Motor neuron (in vitro differentiated cells): ENCODE measurements at regions not wholly inside any gene's neighbourhood (a gene's known extent, or its start where the extent isn't known, plus 50 kb on each side); places are given as distances from the start of the nearest gene placed in this dataset.

Source experiments
- ATAC-seq, 8 experiments: fragments of 200-7000 bp; cut with Tn5 transposase; replicated peaks in 6 of 8; 2 replicates each; pipeline ENCODE4 v1.8.0; 2021; ENCODE audit warnings: mild to moderate bottlenecking in 8 of 8, moderate library complexity in 8 of 8
- H3K27ac ChIP-seq, 2 donors: fragments of 250-450 bp; sonication (Bioruptor Pico); 2 replicates each; pipeline ENCODE4 v1.9.0; 2021; ENCODE audit warnings: antibody characterized with exemption in 2 of 2, mild to moderate bottlenecking in 2 of 2, moderate library complexity in 1 of 2
- H3K4me1 ChIP-seq, 2 donors: fragments of 250-450 bp; sonication (Bioruptor Pico); replicated peaks in 1 of 2; 2 replicates each; pipeline ENCODE4 v1.6.1; 2021; ENCODE audit warnings: antibody characterized with exemption in 2 of 2, mild to moderate bottlenecking in 2 of 2, moderate library complexity in 1 of 2
- H3K4me3 ChIP-seq, 5 donors: fragments of 250-450 bp; sonication (Bioruptor Pico); 2 replicates each; pipeline ENCODE4 v1.9.0; 2021; ENCODE audit warnings: antibody characterized with exemption in 5 of 5, mild to moderate bottlenecking in 5 of 5, moderate library complexity in 4 of 5
- WGBS, 10 experiments: fragments of 450-650 bp; shearing (Covaris generic); methylation state at CpG; one replicate each; pipeline ENCODE4 v1.0.0; 2022; 5-methylcytosine and 5-hydroxymethylcytosine counted together
- in situ Hi-C, 9 experiments: fragments of 400-800 bp; cut with MboI; loops; one replicate each; pipeline ENCODE4 v1.15.0; 2021; ENCODE audit warnings: low sequenced_read_pairs in 9 of 9, low pct_unique_long_range_greater_than_20kb in 2 of 9; ENCODE audit not compliant: unreplicated experiment in 9 of 9

DNA sequence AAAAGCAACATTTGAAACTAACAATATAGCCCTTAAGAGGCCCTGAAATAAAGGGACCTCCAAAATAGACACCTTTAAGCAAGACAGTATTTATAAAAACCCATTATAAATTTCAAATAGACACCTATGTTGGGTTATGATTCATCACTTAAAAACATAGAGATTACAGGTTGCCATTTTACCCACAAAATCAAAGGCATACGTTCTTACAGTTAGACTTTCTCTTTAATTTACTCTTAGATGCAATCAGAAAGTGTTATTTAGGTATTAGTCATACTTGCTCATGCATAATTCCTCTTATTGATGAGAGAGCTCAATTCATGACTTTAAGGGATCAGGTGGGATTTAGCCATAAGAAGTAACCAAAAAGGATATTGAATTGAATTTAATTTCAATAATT, 51.5 kb upstream of the TMEM200A start:
- WGBS, 10 experiments: 50 to 100% (median 71%) methylated on average over 1 of the region's 1 CpG; no CpG with 5 or more reads in 2 of the 10 experiments
- H3K27ac ChIP-seq: no peak overlapping the region
- in situ Hi-C loops: loop anchor here in 2 of 9 experiments (25.0 kb wide), 1 partner anchor 523 kb away; the partner anchor contains the start of gene SMLR1 (in 2 of the 2)
- no peaks in the 10 kb centered on the region for H3K4me1 ChIP-seq
- no peak for ATAC-seq
- no peak overlapping the region for H3K4me3 ChIP-seq

DNA sequence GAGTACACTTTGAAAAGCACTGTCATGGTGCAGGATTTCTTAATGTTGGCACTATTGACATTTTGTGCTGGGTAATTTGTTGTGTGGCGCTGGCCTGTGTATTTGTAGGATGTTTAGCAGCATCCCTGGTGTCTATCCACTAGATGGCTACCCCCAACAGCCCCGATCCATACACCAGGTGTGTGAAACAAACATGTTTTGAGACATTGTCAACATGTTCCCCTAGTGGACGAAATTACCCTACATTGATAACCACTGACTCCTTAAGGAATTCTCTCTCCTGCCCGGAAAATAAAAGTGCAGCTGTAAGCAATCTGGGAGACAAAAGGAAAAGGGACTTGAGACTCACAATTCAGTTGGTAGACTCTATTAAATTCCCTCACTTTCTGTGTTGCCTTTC, 52.6 kb upstream of the TMEM200A start:
- H3K27ac ChIP-seq: no peak overlapping the region
- no peaks in the 10 kb centered on the region for H3K4me1 ChIP-seq
- H3K4me3 ChIP-seq: no peak overlapping the region
- ATAC-seq: no peak
- in situ Hi-C loops: loop anchor here in 2 of 9 experiments (25.0 kb wide), 1 partner anchor 524 kb away; the partner anchor contains the start of gene SMLR1 (in 2 of the 2)
- 72 to 100% (median 95%) methylated on average over 1 to 4 of the region's 4 CpGs; no CpG with 5 or more reads in 1 of the 10 experiments for WGBS, 10 experiments

DNA sequence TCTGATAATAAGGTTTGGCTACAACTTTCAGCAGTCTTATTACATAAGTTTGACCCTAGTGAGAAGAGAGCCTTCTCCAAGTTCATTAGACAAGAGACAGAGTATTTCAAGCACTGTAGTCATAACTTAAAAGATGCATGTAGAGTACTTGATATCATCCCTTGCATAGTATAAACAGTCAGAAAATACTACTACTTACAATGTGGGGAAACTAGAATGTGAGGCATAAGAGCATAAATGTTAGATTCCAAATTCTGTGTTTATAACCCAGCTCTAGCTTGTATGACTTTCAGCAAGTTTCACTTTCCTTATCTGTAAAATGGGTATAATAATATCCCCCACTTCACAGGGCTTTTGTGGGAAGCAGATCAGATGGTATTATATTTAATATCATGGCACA, 56.8 kb upstream of the TMEM200A start:
- ATAC-seq: no peak
- H3K27ac ChIP-seq: no peak overlapping the region
- no peak overlapping the region for H3K4me3 ChIP-seq
- no peaks in the 10 kb centered on the region for H3K4me1 ChIP-seq
- in situ Hi-C loops: loop anchor here in 2 of 9 experiments (25.0 kb wide), 1 partner anchor 528 kb away; the partner anchor contains the start of gene SMLR1 (in 2 of the 2)

DNA sequence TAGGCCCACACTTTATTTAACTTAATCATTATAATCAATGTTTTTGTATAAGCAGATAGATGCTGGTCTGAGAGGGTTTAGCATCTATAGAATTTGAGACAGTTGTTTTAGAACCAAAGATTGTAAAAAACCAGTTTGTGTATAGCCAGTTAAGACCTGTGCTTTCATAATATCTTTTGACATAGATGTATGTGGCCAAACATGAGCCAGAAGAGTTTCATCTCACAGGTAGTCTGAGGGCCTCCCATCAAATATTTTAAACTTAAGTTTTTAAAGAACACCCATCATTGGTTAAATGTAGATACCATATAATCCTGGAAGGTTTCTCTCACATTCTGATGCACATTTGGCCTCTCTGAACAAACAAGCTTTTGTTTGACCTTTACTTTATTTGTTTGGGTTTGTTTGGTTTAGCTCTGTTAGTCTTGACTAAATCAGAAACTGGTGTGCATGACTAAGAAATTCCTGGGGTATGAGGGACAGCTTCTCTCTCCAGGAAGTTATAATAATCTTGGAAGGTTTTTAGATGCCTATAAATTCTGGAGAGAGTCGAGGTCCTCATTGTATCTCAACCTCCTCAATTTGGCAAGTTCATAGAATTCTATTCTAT, 58.0 kb upstream of the TMEM200A start:
- H3K4me3 ChIP-seq: no peak overlapping the region
- in situ Hi-C loops: loop anchor here in 2 of 9 experiments (25.0 kb wide), 1 partner anchor 529 kb away; the partner anchor contains the start of gene SMLR1 (in 2 of the 2)
- H3K27ac ChIP-seq: no peak overlapping the region
- no peaks in the 10 kb centered on the region for H3K4me1 ChIP-seq
- peak in 1 of 8 experiments; percentile 66 for ATAC-seq
- WGBS, 10 experiments: 0 to 70% (median 24%) methylated on average over 1 of the region's 1 CpG; no CpG with 5 or more reads in 4 of the 10 experiments

DNA sequence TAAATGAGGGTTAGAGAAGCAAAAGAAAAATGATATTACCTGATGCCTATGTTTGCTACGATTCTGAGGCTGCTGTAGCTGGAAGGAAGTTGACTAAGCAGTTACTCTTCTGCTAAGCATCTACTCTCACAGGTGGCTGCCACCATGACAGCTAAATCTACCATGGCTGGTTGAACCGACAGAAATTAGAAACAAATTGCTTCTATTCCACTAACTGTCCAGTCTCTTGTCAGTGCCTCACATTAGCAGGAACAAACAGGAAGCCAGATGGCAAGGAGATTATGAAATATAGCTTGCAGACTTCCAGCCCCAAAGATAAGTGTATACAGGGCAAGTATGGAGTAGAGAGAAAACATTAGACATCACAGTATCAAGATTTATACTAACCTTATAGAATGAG, 59.4 kb upstream of the TMEM200A start:
- ATAC-seq: no peak
- in situ Hi-C loops: loop anchor here in 2 of 9 experiments (25.0 kb wide), 1 partner anchor 531 kb away; the partner anchor contains the start of gene SMLR1 (in 2 of the 2)
- 0 to 95% (median 67%) methylated on average over 1 to 2 of the region's 2 CpGs; no CpG with 5 or more reads in 1 of the 10 experiments for WGBS, 10 experiments
- no peak overlapping the region for H3K27ac ChIP-seq
- no peaks in the 10 kb centered on the region for H3K4me1 ChIP-seq
- H3K4me3 ChIP-seq: no peak overlapping the region

DNA sequence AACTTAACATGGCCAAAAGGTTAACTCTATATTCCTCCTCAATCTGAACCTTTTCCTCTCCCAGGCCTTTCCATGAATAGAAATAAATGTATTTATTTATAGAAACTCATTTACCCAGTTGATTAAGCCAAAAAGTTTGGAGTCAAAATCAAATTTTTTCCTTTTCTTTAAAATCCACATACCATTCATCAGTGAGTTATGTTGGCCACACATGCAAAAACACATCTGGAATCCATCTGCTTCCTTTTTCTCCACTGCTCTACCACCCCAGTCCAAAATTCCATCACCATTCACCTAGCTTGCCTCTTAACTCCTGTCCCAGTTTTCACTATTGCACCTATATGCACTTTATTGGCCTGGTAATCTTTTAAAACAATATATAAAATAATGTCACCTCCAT, 62.4 kb upstream of the TMEM200A start:
- in situ Hi-C loops: loop anchor here in 2 of 9 experiments (25.0 kb wide), 1 partner anchor 534 kb away; the partner anchor contains the start of gene SMLR1 (in 2 of the 2)
- Histone ChIP-seq H3K4me1 (no peaks in the 10 kb centered on the region), H3K4me3 (no peak overlapping the region), H3K27ac (no peak overlapping the region)
- ATAC-seq: peak in 1 of 8 experiments; percentile 44

DNA sequence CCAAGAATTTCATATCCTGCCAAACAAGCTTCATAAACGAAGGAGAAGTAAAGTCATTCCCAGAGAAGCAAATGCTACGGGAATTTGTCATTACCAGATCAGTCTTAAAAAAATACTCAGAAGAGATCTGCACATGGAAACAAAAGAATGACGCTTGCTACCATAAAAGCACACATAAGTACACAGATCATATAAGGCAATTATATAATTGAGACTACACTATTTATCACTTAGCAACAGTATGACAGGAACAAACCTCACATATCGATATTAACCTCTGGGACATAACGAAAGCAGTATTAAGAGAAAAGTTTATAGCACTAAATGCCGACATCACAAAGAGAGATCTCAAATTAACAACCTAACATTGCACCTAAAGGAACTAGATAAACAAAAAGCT, 67.6 kb upstream of the TMEM200A start:
- Histone ChIP-seq H3K4me1 (no peaks in the 10 kb centered on the region), H3K4me3 (no peak overlapping the region), H3K27ac (no peak overlapping the region)
- in situ Hi-C loops: loop anchor here in 1 of 9 experiments (25.0 kb wide), 1 partner anchor 236 kb away; no protein-coding TSS in a partner anchor
- 69 to 97% (median 86%) methylated on average over 3 to 6 of the region's 6 CpGs for WGBS, 10 experiments
- ATAC-seq: no peak

DNA sequence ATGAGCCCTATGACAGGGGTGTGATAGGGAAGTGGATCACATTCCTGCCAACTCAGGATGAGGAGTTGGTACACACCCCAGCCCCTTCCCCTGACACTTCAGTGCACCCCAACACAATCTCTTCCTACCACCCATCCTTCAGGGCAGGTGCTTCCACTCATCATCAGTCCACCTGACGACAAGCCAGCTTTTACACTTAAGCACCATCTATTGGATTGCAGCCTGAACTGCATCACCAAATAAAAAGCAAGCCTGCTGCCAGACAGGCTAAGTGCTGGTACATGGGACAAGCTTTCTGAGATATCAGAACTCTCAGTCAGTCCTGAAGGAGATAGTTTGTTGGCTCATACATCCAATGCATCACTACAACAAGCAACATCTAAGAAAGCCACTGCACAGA, 69.0 kb upstream of the TMEM200A start:
- ATAC-seq: no peak
- Histone ChIP-seq H3K4me1 (no peaks in the 10 kb centered on the region), H3K27ac (no peak overlapping the region), H3K4me3 (no peak overlapping the region)
- in situ Hi-C loops: loop anchor here in 1 of 9 experiments (25.0 kb wide), 1 partner anchor 235 kb away; no protein-coding TSS in a partner anchor
- WGBS, 10 experiments: 50 to 60% methylated on average over 1 of the region's 1 CpG; no CpG with 5 or more reads in 8 of the 10 experiments

DNA sequence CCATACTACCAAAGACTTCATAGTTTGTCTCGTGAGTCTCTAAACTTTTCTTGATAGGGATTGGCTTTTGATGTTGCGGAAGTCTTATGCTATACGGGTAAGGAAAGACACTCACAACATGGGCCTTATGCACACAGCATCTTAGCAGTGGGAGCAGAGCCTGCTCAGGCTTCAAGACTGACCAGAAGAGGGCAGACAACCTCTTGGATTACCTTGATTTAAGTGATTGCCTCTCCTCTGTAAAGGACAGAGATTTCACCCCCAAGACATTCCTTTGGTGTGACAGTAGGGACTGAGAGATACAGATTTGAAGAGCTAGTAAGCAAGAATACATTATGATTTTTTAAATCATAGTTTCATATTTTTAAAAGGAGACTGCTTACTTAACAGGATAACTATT, 71.0 kb upstream of the SAMD3 start:
- no peaks in the 10 kb centered on the region for H3K4me1 ChIP-seq
- whole genome bisulfite sequencing, 10 experiments: 0 to 70% (median 46%) methylated on average over 1 to 3 of the region's 3 CpGs; no CpG with 5 or more reads in 4 of the 10 experiments
- H3K27ac ChIP-seq: no peak overlapping the region
- peak in 7 of 8 experiments; percentile 42 to 94 (median 85) for ATAC-seq
- no peak overlapping the region for H3K4me3 ChIP-seq
- in situ Hi-C loops: loop anchor here in 1 of 9 experiments (25.0 kb wide), 1 partner anchor 231 kb away; no protein-coding TSS in a partner anchor

DNA sequence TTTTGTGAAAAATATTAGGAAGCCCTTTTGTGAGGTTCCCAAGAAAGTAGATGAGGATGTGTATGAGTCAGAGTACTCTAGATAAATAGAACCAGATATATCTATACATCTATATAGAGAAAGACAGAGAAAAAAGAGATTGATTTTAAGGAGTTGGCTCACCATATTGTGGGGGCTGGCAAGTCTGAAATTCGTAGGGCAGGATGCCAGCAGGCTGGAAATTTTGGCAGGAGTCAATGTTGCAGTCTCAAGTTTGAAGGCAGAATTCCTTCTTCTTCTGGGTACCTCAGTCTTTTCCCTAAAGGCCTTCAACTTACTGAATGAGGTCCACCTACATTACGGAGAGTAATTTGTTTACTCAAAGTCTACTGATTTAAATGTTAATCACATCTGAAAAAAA, 65.3 kb upstream of the SAMD3 start:
- in situ Hi-C loops: loop anchor here in 1 of 9 experiments (25.0 kb wide), 1 partner anchor 226 kb away; no protein-coding TSS in a partner anchor
- Histone ChIP-seq H3K4me1 (no peaks in the 10 kb centered on the region), H3K27ac (no peak overlapping the region), H3K4me3 (no peak overlapping the region)
- ATAC-seq: no peak
- WGBS, 10 experiments: 0 to 92% (median 44%) methylated on average over 1 to 2 of the region's 2 CpGs

DNA sequence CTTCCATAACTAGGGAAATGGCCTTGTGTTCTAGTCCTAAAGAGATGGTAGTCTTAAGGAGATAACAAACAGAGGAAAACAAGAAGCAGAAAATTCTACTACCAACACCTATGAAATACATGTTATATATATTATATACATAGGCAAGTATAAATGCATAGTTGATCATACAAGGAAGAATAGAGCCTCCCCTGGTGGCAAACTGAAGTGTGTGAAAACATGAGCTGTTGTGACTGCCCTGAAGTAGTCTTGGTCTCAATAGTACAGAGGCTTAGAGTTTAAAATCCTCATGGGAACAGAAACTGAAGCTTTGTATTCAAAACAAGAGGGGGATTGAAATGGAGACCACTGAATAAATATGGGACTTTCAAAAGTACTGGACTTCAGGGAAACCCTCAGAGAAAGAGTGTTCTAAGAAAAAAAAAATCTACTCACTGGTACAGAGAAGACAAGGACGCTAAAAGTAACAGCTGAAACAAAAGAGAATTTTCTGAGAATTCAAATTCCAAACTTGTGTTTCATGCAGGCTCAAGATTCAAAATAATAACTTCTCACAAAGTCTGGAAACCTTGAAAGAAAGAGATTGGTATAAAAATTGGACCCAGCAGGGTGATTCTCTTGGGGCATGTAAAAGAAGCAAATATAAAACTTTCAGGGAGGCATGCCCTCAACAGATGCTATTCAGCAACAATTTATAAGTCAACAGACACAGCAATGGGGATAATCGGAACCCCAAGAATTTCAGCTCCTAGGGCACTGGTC, 59.7 kb upstream of the SAMD3 start:
- in situ Hi-C loops: loop anchor here in 1 of 9 experiments (25.0 kb wide), 1 partner anchor 220 kb away; no protein-coding TSS in a partner anchor
- no peaks in the 10 kb centered on the region for H3K4me1 ChIP-seq
- ATAC-seq: peak in 3 of 8 experiments; percentile 51 to 75 (median 67)
- 8 to 94% (median 85%) methylated on average over 1 to 2 of the region's 2 CpGs; no CpG with 5 or more reads in 1 of the 10 experiments for WGBS, 10 experiments
- no peak overlapping the region for H3K27ac ChIP-seq
- no peak overlapping the region for H3K4me3 ChIP-seq

DNA sequence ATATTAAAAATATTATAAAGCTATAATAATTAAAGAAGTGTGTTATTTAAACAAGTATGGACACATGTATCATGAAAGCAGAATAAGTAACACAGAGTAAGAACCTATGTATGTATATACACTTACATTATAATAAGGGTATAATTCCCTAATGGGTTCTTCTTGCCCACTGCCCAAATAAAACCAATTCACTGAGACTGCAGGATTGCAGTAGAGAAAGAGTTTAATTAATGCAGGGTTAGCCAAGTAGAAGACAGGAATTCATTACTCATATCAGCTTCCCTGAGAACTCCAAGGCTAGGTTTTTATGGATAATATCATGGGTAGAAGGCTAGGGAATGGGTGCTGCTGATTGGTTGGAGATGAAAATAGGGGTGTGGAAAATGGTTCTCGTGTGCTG, 53.8 kb upstream of the SAMD3 start:
- in situ Hi-C loops: loop anchor here in 1 of 9 experiments (25.0 kb wide), 1 partner anchor 214 kb away; no protein-coding TSS in a partner anchor
- Histone ChIP-seq H3K27ac (no peak overlapping the region), H3K4me1 (no peaks in the 10 kb centered on the region), H3K4me3 (no peak overlapping the region)
- no peak for ATAC-seq
- 50 to 80% (median 70%) methylated on average over 1 of the region's 1 CpG; no CpG with 5 or more reads in 6 of the 10 experiments for WGBS, 10 experiments

DNA sequence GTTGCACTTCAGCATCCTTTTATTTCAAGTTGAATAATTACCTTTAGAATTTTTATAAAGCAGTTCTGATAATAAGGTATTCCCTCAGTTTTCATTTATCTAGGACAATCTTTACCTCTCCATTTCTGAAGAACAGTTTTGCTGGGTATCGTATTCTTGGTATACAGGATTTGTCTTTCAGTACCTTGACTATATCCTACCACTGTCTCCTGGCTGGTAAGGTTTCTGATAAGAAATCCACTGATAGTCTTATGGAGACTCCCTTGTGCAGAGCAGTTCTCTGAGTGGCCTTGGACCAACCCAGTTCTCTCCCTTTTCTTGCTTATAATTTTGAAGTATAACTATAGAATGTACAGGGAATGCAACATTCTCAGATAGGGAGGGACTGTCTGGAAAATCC, 51.3 kb upstream of the SAMD3 start:
- H3K4me1 ChIP-seq: no peaks in the 10 kb centered on the region
- WGBS, 10 experiments: 60 to 100% (median 87%) methylated on average over 1 of the region's 1 CpG; no CpG with 5 or more reads in 2 of the 10 experiments
- ATAC-seq: no peak
- H3K4me3 ChIP-seq: no peak overlapping the region
- in situ Hi-C loops: no loop called here
- H3K27ac ChIP-seq: no peak overlapping the region
